Endodermal cell (in vitro differentiated cells): ENCODE measurements at regions not wholly inside any gene's neighbourhood (a gene's known extent, or its start where the extent isn't known, plus 50 kb on each side); places are given as distances from the start of the nearest gene placed in this dataset.

Source experiments
- DNase-seq: peaks from one replicate; pipeline ENCODE4 v3.0.0-alpha.2; 2017
- H3K27ac ChIP-seq: 2 replicates; pipeline ENCODE4 v1.5.1; 2013; ENCODE audit warnings: mild to moderate bottlenecking, low read depth, low read length, moderate library complexity
- H3K27me3 ChIP-seq: 2 replicates; pipeline ENCODE4 v1.6.1; 2013; ENCODE audit warnings: mild to moderate bottlenecking, low read length, moderate library complexity; ENCODE audit not compliant: insufficient read depth, control insufficient read depth, poor library complexity, severe bottlenecking
- H3K36me3 ChIP-seq: 2 replicates; pipeline ENCODE4 v1.7.0; 2013; ENCODE audit warnings: mild to moderate bottlenecking, low read length, moderate library complexity; ENCODE audit not compliant: control insufficient read depth, insufficient read depth
- H3K4me1 ChIP-seq: one replicate; pipeline ENCODE4 v1.7.0; 2013; ENCODE audit warnings: low read length; ENCODE audit not compliant: control insufficient read depth, insufficient read depth
- H3K4me3 ChIP-seq: 2 replicates; pipeline ENCODE4 v1.5.1; 2013; ENCODE audit warnings: mild to moderate bottlenecking, low read length, moderate library complexity
- H3K9ac ChIP-seq: 2 replicates; pipeline ENCODE4 v1.6.1; 2013; ENCODE audit warnings: mild to moderate bottlenecking, low read length, moderate library complexity; ENCODE audit not compliant: poor library complexity, severe bottlenecking; ENCODE audit errors: extremely low read depth
- H3K9me3 ChIP-seq: 2 replicates; pipeline ENCODE4 v1.6.1; 2013; ENCODE audit warnings: mild to moderate bottlenecking, low read length, moderate library complexity; ENCODE audit not compliant: control insufficient read depth
- H3K27ac Mint-ChIP-seq: 2 replicates; pipeline ENCODE4 v1.8.0; 2020; ENCODE audit warnings: mixed read lengths
- H3K27me3 Mint-ChIP-seq: 2 replicates; pipeline ENCODE4 v1.8.0; 2021; ENCODE audit warnings: mild to moderate bottlenecking, mixed read lengths; ENCODE audit not compliant: insufficient read depth
- H3K36me3 Mint-ChIP-seq: 2 replicates; pipeline ENCODE4 v1.8.0; 2020; ENCODE audit warnings: low read depth, mixed read lengths
- H3K4me1 Mint-ChIP-seq: 2 replicates; pipeline ENCODE4 v1.8.0; 2020; ENCODE audit warnings: mixed read lengths
- H3K4me3 Mint-ChIP-seq: 2 replicates; pipeline ENCODE4 v1.8.0; 2020; ENCODE audit warnings: mild to moderate bottlenecking, moderate library complexity, mixed read lengths
- H3K9me3 Mint-ChIP-seq: 2 replicates; pipeline ENCODE4 v1.8.0; 2020; ENCODE audit warnings: mild to moderate bottlenecking, mixed read lengths
- WGBS, 2 experiments: methylation state at CpG; one replicate each; pipeline versions ENCODE4 v1.1.5 to v1.1.7; 2013; ENCODE audit warnings: missing lambda C conversion rate in 2 of 2, mixed read lengths in 1 of 2; ENCODE audit not compliant: insufficient coverage in 1 of 2, insufficient read length in 1 of 2; 5-methylcytosine and 5-hydroxymethylcytosine counted together
- TF ChIP-seq, protein P1 (sequence below): fragments of 200-600 bp; sonication (generic); conservative IDR thresholded peaks from 2 replicates; pipeline ENCODE4 v1.5.0; 2021; ENCODE audit warnings: antibody characterized with exemption, mild to moderate bottlenecking

DNA sequence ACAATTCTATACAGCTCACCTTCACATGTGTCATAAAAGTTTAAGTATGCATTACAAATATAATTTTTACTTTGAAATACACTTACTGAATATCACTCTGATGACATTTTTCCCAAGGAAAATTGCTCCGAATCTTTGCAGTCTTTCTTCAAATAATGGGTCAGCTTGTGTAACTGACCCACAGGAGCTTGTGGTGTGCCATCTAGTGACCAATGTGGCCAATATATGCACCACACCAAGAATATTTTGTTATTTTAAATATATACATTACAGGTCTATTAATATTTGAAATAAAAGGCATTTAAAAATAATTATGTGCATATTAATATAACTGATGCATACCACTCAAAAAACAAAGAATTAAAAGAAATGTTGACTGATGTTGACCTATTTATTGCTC, 271.4 kb downstream of the TBX15 start:
- Mint-ChIP-seq H3K9me3 (peaks cover 3% of the 10 kb centered on the region), H3K4me3 (no peak overlapping the region), H3K4me1 (no peaks in the 10 kb centered on the region), H3K27me3 (no peaks in the 10 kb centered on the region), H3K36me3 (no peaks in the 10 kb centered on the region), H3K27ac (no peak overlapping the region)
- Histone ChIP-seq H3K4me3 (no peak overlapping the region), H3K27ac (no peak overlapping the region), H3K27me3 (no peaks in the 10 kb centered on the region), H3K9ac (no peak overlapping the region), H3K4me1 (no peaks in the 10 kb centered on the region), H3K36me3 (no peaks in the 10 kb centered on the region), H3K9me3 (no peaks in the 10 kb centered on the region)
- DNase-seq: no peak
- 81% methylated on average over 1 of the region's 1 CpG; no CpG with 5 or more reads in 1 of the 2 experiments for WGBS, 2 experiments
- TF ChIP-seq, protein P1, sequence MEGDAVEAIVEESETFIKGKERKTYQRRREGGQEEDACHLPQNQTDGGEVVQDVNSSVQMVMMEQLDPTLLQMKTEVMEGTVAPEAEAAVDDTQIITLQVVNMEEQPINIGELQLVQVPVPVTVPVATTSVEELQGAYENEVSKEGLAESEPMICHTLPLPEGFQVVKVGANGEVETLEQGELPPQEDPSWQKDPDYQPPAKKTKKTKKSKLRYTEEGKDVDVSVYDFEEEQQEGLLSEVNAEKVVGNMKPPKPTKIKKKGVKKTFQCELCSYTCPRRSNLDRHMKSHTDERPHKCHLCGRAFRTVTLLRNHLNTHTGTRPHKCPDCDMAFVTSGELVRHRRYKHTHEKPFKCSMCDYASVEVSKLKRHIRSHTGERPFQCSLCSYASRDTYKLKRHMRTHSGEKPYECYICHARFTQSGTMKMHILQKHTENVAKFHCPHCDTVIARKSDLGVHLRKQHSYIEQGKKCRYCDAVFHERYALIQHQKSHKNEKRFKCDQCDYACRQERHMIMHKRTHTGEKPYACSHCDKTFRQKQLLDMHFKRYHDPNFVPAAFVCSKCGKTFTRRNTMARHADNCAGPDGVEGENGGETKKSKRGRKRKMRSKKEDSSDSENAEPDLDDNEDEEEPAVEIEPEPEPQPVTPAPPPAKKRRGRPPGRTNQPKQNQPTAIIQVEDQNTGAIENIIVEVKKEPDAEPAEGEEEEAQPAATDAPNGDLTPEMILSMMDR: peak; percentile 71

DNA sequence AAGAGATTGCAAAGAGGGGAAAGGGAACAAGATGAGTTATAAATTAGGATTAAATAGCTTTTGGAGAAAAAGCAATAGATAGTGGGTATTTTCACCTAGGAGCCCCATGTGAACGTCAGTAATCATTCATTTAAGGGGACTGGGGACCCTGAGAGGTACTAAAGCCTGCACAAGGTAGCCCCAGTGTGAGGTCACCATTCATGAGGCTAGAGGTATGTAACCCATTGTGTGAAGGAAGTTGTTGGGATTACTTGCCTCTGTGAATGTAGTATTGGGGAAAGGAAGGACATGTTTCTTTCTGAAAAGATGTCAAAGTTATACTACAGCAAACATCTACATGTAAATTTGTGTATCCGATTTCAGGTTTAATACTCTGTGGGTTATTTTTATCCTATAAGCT, 276.8 kb downstream of the TBX15 start:
- Histone ChIP-seq H3K4me1 (no peaks in the 10 kb centered on the region), H3K9me3 (no peaks in the 10 kb centered on the region), H3K36me3 (no peaks in the 10 kb centered on the region), H3K4me3 (no peak overlapping the region), H3K9ac (no peak overlapping the region), H3K27ac (no peak overlapping the region), H3K27me3 (no peaks in the 10 kb centered on the region)
- H3K9me3 Mint-ChIP-seq: peaks cover under 1% of the 10 kb centered on the region
- H3K4me3 Mint-ChIP-seq: no peak overlapping the region
- DNase-seq: no peak
- no peaks in the 10 kb centered on the region for H3K36me3 Mint-ChIP-seq
- no peaks in the 10 kb centered on the region for H3K4me1 Mint-ChIP-seq
- TF ChIP-seq, protein P1: no peak
- WGBS, 2 experiments: 46 to 67% methylated on average over 1 of the region's 2 CpGs
- no peak overlapping the region for H3K27ac Mint-ChIP-seq
- no peaks in the 10 kb centered on the region for H3K27me3 Mint-ChIP-seq

DNA sequence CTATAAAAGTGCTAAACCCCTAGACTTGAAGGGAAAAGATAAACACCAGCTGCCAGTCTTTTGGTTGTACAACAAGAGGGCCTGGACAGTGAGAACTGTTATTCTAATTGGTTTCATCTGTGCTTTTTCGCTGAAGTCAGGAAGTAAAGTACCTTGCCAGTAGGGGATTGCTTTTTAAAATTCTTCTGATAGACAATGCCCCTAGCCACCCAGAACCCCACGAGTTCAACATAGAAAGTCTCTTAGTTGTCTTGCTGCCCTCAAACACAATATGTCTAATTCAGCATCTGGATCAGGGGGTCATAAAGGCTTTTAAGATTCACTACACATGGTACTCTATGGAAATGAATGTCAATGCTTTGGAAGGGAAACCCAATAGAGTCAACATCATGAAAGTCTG, 289.2 kb downstream of the TBX15 start:
- TF ChIP-seq, protein P1: no peak
- peaks cover 4% of the 10 kb centered on the region for H3K9me3 Mint-ChIP-seq
- 67 to 89% methylated on average over 1 to 2 of the region's 2 CpGs for WGBS, 2 experiments

More for the DNA sequence above, 289.2 kb downstream of the TBX15 start:
- Histone ChIP-seq H3K27ac (no peak overlapping the region), H3K4me3 (no peak overlapping the region), H3K9me3 (no peaks in the 10 kb centered on the region), H3K4me1 (no peaks in the 10 kb centered on the region), H3K9ac (no peak overlapping the region), H3K36me3 (no peaks in the 10 kb centered on the region), H3K27me3 (no peaks in the 10 kb centered on the region)
- Mint-ChIP-seq H3K4me1 (no peaks in the 10 kb centered on the region), H3K27ac (no peak overlapping the region), H3K4me3 (no peak overlapping the region), H3K36me3 (no peaks in the 10 kb centered on the region), H3K27me3 (no peaks in the 10 kb centered on the region)
- no peak for DNase-seq
